CD4-positive, alpha-beta T cell treated with Interleukin-4 for 1 hour (primary cell): ENCODE measurements at regions not wholly inside any gene's neighbourhood (a gene's known extent, or its start where the extent isn't known, plus 50 kb on each side); places are given as distances from the start of the nearest gene placed in this dataset.
A peak's percentile ranks its signal among the peaks of the same experiment; 100 is the strongest.
"Not testable (repeated sequence)": the region's sequence is repeated elsewhere in the genome, so short reads cannot be mapped to it uniquely, and the experiment has no call there.

Experiments used
- DNase-seq, 2 donors: peaks; one replicate each; pipeline ENCODE4 v3.0.0-alpha.2; 2020 to 2022

DNA sequence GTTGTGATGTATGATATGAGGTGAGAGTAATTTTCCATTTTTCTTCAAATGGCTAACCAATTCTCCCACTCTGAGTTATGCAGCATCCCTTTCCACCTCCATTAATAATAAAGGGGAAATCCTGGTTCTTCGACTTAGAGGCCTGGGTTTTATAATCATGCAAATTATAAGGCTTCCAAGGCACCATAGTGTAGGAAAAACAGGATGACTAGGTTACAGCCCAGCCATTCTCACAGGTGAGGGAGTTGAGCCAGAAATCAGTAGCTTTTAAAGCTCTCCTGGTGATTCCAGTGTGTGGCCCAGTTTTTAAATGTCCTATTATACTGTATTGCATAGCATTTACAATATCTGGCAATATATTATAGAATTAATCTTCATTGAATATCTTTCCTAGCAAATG is 203.1 kb downstream of the ARHGEF9 start:
- no peak for DNase-seq

DNA sequence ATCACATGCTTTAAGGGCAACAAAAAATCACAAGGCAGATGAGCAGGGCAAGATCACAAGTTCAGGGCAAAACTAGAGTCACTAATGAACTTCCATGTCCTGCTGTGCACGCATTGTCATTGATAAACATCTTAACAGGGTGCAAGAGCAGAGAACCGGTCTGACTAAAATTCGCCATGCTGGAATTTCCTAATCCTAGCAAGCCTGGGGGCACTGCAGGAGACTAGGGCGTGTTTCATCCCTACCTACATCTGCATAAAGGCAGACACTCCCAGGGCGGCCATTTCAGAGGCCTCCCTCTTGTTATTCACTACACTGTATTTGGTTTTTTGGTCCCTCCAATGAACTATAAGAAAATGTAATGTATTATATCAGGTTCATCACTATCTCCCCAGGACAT is 203.6 kb downstream of the ARHGEF9 start:
- DNase-seq: no peak

DNA sequence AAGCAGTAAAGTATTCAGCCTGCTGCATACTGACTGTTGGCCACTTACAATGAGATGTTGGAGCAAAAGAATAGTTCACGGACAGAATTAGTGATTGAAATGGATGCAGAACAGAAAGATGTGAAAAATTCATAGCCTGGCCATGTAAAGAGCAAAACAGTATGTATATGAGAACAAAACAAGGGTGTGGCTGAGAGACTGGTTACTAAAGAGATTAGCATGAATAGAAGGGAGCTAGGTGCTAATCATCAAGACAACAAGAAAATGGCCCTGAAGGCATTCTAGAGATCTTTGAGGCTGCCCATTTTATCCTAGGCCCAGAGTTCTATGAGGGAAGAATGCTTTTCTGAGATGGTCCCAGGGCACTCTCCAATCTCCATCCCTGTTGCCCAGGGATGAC is 208.5 kb downstream of the ARHGEF9 start:
- DNase-seq: no peak

DNA sequence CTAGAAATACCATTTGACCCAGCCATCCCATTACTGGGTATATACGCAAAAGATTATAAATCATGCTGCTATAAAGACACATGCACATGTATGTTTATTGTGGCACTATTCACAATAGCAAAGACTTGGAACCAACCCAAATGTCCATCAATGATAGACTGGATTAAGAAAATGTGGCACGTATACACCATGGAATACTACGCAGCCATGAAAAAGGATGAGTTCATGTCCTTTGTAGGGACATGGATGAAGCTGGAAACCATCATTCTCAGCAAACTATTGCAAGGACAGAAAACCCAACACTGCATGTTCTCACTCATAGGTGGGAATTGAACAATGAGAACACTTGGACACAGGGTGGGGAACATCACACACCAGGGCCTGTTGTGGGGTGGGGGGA is 209.3 kb downstream of the ARHGEF9 start:
- DNase-seq: not testable (repeated sequence)

DNA sequence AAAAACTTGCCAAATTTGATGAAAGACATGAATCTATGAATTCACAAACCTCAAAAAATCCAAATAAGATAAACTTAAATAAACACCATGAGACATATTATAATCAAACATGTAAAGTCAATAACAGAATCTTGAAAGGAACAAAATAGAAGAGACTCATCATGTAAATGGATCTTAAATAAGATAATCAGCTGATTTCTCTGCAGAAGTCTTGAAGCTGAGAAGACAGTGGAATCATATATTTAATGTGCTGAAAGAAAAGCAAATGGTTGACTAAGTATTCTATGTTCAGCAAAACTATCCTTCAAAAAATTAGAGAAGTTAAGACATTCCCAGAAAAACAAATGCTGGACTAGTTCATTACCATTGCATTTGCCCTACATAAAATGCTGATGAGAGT is 215.7 kb upstream of the SPIN4 start:
- no peak for DNase-seq

DNA sequence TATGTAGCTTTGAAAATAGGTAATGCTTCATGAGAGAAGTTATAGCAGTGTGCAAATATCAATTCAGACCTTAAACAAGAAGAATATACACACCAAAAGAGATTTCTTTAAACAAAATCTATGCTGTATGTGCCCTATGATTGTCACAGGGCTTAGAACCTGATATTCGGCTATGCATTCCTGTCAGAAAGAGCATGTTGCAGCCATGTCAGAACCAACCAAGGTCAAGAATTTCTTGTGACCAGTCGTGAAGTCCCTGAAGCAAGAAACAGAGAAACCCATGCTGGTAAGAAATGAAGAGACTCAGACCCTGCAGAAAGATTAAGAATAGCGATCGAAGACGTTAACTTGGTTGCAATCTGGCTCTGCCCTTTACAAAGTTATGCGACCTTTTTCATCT is 210.3 kb upstream of the SPIN4 start:
- DNase-seq: no peak

DNA sequence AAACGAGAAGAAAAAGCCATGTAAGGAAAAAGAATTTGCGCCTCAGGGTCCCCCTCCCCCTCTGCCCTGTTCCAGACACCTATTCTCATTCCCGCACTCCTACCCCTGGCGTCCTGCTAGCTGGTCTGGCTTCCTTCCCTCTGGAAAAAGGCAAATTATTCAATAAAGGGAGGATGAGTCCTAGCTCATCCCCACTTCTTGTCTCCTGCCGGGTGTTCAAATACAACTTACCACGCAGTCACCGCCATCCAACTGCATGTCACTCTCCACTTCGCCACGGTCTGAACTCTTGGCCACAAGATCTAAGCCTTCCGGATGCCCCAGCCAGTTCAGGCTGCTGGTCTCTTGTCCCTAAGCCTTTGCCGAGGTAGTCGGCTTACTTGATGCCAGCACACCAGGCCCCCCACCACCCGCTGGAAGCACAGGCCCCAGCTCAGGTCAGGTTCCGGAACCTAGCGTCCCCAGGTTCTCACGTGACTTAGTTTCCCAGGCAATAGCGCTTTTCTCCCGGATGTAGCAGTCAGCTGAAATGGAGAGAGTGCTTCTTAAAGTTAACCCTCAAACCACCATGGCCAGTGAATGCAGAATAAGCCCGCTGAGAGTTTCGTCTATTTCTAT is 209.6 kb upstream of the SPIN4 start:
- peak; percentile 59 to 68 for DNase-seq

DNA sequence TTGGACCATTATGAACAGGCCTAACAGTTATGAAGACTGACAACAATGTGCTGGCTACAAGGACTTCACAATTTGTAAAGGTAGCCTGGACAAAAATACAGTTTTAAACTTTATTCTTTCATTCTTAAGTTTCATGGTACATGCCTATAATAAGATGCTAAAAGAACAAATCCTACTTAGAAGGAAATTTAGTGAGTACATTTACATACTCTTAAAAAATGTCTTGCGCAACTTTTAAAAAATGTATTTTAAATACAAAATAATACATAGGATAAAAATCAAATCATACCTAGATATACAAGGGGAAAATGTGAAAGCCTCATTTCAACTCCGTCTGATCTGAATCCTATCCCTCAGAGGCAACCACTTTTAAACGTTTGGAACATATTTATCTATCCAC is 200.7 kb upstream of the SPIN4 start:
- DNase-seq: no peak

DNA sequence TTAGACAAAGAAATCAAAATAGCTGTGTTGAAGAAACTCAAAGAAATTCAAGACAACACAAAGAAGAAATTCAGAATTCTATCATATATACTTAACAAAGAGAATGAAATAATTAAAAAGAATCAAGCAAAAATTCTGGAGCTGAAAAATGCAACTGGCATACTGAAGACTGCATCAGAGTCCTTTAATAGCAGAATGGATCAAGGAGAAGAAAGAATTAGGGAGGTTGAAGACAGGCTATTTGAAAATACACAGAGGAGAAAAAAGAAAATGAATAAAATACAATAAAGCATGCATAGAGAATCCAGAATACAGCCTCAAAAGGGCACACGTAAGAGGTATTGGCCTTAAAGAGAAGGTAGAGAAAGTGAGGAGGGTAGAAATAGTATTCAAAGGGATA is 179.5 kb upstream of the SPIN4 start:
- DNase-seq: no peak

DNA sequence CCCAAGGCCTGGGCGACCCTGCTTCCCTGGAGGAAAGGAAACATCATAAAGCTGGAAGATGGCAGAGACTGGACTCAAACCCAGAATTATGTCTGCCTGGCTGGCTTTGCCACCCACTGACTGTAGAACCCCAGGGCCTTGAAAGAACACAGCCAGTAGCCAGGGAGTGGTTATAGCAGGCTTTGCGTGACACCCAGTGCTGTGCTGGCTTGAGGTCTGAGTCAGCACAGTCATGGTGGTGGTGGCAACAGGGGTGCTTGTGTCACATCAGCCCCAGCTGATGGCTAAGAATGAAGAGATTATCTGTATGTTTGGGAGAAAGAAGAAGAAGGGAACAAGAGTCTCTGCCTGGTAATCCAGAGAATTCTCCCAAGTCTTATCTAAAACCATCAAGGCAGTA is 178.8 kb upstream of the SPIN4 start:
- no peak for DNase-seq

DNA sequence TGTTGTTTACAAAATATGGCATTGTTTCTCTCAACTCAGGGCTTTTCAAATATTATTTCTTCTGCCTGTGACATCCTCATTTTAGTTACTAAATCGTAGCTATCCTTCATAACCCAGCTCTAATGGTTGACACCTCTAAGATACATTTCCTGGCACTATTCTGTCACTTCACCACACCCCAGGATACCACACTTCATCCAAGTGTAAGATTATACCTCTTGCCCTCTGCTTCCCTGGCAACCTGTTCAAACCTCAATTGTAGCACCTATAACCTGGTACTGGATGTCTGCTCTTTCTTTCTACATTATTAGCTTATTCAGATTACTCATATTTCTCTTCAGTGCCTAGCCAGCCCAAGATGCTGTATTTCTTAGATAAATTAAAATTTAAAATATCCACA is 175.7 kb upstream of the SPIN4 start:
- DNase-seq: peak in 1 of 2 donors; percentile 2

DNA sequence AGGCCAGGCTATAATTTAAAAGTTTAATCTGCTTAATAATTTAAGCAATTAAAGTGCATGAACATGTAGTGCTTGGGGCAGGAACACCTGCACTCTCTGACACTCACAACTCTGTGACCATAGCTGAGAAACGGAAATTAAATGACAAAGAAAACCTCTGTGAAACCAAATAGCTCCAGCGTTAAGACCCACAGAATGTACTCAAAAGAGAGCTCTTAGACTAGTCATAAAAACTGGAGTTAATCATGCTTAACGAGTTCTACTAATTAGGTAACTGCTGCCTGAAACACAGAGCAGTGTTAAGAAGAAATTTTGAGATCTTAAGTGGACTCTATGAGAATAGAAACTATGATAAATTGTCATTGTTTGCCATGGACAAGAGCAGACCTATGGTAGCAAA is 174.4 kb upstream of the SPIN4 start:
- DNase-seq: no peak

DNA sequence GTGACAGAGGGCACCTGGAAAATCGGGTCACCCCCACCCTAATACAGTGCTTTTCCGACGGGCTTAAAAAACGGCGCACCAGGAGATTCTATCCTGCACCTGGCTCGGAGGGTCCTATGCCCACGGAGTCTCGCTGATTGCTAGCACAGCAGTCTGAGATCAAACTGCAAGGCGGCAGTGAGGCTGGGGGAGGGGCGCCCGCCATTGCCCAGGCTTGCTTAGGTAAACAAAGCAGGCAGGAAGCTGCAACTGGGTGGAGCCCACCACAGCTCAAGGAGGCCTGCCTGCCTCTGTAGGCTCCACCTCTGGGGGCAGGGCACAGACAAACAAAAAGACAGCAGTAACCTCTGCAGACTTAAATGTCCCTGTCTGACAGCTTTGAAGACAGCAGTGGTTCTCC is 168.2 kb upstream of the SPIN4 start:
- DNase-seq: peak in 1 of 2 donors; percentile 1

DNA sequence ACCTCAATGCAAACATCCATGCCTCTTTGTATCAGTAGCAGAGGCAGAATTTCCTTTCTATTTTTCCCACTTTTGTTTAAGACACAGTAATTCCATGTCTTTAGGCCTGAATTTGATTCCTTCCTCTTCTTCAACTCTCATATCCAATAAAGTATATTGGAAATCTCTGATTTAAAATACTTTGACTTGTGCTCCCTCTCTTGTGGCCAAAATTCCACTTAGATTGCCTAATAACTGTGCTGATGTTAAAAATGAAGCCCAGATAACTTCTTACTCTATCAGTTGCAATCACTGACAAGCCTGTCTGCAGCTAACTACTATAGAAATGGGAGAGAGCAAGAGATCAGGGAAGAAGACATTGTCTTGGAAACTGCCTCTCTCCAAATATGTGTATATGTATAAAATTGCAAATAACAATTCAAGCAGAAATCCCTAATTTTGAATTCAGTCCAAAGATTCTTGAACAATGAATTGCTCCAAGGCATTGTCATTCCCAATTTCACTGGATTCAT is 163.5 kb upstream of the SPIN4 start:
- DNase-seq: no peak

DNA sequence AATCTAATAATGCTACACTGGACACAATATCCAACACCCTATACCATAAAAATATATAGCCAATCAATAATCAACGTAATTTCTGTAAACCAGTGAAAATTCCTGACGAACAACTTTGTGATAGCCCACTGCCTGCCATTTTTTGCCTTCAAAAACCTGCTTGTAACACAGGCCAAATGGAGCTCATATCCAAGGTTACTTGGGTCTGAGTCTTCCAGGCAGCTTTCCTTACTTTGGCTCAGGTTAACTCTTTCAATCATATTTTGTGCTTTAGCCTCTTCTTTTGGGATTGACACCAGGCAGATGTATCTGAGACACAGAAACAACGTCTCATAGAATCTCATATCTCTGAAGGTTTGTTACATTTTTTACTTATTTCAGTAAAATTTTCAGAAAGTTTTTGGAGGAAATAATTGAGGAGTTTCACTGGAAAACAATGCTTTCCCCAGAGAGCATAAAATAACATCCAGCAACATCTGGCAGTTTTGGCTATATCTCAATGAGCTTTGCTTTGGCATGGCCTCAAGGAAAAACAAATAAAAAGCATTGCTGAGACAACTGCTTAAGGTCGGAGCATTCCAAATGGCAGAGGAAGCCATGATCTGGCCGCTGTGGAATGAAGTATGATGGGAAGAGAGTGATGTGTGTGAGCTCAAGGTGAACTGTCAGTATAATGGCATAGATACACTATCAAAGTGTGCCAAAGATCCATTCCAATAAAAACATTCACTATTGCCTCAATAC is 162.9 kb upstream of the SPIN4 start:
- no peak for DNase-seq

DNA sequence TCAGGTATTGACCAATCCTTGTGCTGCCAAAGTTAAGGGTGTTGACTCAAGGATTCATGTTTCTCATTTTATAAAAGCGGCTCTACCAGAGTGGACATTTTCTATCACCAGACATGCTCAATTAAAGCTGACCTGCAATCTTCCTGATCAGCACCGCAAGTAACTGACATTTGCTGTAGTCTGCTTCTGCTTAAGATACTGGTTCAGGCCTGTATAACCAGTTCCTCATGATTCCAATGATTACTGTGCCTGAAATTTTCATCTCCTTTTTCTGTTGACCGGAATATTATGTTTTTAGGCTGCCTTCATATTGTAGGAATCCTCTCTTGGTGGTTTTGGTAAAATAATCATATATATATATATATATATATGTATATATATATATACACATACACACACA is 160.2 kb upstream of the SPIN4 start:
- DNase-seq: no peak

DNA sequence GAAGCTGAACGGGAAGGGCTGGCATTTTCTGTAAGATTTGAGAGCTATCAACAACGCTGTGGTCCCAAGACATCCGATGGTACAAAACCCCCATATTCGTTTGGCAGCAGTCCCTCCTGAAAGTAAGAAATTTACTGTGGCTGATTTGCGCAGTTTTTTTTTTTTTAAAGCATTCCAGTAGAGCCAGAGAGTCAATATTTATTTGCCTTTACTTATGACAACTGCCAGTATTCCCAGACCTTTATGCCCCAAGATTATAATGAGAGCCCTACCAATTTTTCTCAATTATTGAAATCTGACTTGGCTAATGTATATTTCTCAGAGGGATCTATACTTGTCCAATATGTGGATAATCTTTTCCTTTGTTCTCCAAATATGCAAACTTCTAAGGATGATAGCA is 157.5 kb upstream of the SPIN4 start:
- no peak for DNase-seq

DNA sequence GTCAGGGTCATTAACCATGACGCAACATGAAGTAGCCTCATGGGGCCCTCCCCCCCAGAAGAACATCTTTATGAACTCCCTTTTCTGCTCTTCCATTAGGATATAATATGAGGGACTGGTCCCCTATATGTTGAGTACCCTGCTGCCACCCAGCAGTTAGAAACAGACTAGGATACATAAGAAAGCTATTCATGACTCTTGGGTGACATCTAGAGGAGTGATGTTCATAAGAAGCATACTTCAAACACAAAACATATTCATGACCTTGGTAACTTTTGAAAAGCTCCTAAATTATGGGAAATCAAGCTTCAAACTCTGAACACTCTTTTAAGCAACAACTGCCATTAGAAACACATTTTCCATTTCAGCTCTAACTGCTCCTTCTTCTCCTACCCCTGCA is 155.2 kb upstream of the SPIN4 start:
- DNase-seq: peak in 1 of 2 donors; percentile 16

DNA sequence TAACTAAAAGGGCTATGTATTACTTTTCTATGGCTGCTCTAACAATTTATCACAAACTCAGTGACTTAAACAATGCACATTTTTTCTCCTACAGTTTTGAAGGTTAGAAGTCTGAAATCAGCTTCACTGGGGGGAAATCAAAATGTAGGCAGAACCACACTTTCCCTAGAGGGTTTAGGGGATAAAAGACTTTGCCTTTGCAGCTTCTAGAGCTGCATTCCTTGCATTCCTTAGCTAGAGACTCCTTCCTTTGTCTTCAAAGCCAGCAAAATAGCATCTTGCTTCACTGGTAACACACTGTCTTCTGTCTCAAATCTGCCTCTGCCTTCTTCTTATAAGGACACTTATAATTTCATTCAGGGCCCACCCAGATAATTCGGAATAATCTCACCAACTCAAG is 152.4 kb upstream of the SPIN4 start:
- DNase-seq: no peak

DNA sequence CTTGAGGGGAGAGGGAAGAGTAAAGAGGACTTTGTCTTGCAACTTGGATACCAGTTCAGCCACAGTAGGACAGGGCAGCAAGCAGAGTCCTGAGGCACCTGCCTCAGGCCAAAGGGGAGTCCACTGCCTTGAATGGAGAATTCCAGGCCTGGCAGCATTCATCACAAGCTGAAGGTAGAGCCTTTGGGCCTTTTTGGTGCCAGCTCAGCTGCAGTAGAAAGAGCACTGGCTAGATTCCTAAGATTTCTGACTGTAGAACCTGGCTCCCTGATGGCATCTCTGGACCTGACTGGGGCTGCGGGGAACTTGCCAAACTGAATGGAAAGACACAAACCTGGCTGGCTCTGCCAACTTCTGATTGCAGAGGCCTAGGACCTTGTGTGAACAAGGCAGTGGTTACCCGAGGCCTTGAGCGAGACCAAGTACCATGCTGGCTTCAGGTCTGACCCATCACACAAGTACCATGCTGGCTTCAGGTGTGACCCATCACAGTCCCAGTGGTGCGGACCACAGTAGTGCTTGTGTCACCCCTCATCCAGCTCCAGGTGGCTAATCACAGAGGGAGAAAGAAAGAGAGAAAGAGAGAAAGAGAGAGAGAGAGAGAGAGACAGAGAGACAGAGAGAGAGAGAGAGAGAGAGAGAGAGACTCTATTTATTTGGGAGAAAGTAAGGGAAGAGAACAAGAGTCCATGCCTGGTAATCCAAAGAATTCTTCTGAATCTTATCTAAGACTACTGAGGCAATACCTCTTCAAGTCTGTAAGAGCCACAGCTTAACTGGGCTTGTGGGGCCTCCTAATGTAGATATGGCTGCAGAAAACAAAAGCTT is 137.6 kb upstream of the SPIN4 start:
- no peak for DNase-seq

DNA sequence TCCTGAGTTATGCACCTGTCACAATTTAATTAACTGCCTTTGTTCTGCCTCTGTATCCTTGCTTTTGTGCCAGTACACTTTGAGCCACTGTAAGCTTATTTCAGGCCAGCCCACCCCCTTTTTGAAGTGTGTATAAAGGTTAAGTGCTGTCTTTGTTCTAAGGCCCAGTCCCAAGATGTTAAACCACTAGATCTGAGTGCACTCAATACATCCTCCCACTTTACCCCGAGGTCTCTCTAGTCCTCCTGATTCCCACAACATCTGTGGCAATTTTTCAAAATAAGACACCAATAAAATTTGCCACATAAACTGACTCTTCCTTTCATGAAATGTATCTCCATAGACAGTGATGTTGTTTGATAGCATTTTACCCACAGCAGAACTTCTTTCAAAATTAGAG is 124.1 kb upstream of the SPIN4 start:
- DNase-seq: no peak

DNA sequence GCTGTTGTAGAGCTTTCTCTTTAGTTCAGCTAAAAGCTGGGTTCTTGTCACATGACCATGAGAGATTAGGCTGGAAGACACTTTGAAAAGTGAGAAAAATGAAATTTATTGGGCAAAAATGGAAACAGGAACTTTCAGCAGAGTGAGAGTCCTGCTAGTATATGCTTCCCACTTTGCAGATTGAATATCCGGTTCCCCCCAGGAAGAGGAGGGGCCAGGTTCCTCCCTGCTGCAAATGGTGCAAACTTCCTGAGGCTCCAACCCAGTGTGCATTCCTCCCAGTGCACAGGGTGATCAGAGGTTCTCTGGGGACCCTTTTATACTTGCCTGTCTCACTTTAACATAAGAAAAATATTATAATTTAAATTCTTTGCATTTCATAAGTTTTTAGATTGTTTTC is 119.9 kb upstream of the SPIN4 start:
- no peak for DNase-seq

DNA sequence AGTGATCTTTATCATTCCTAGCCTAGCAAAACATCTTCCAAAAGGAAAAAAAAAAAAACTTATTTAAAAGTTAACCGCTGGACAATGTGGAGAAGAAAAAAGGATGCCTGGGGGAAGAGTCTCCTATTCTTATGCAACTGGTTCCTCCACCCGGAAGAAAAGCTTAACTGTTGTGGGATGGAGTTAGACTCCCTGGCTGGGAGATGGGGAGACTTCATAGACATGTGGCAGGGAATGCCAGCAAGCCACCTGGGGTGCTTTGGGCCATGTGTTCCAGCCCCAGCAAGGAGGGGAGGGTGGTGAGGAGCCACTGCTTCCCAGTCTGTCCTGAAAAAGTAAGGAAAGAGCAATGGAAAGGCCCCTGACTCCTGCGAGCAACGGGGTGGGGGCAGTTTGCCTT is 119.4 kb upstream of the SPIN4 start:
- DNase-seq: no peak

DNA sequence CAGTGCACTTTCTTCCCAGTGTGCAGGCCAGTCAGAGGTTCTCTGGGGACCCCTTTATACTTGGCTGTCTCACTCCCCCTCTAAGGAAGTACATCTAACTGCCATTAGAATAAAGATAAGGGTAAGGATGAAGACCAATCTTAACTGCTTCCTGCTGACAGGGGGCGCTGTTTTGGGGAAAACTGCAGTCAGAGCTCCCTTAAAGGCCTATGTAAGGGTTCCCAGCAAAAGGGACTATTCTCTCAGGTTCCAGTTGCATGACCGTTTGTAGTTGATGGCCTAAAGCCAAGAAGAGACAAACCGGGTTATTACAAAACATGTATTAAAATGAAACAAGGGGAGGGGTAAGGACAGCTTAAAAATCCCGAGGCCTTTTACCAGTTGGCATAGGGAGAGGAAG is 115.6 kb upstream of the SPIN4 start:
- DNase-seq: no peak
